GM23248 (cell line): ENCODE measurements at regions not wholly inside any gene's neighbourhood (a gene's known extent, or its start where the extent isn't known, plus 50 kb on each side); places are given as distances from the start of the nearest gene placed in this dataset.

Experiments used
- DNase-seq: peaks from one replicate; pipeline ENCODE4 v3.0.0-alpha.2; 2015
- H2AFZ ChIP-seq: fragments of 200-600 bp; sonication (generic); 2 replicates; pipeline ENCODE4 v1.6.1; 2016; ENCODE audit warnings: antibody characterized with exemption
- H3F3A ChIP-seq: fragments of 200-600 bp; sonication (generic); 2 replicates; pipeline ENCODE4 v1.6.1; 2016; ENCODE audit warnings: mild to moderate bottlenecking, antibody characterized with exemption, mixed run types; ENCODE audit not compliant: insufficient read depth
- H3K27ac ChIP-seq: fragments of 200-600 bp; sonication (generic); 2 replicates; pipeline ENCODE4 v1.5.1; 2016; ENCODE audit warnings: mild to moderate bottlenecking
- H3K27me3 ChIP-seq: fragments of 200-600 bp; sonication (generic); replicated peaks from 2 replicates; pipeline ENCODE4 v1.6.1; 2016; ENCODE audit warnings: mild to moderate bottlenecking; ENCODE audit not compliant: insufficient read depth
- H3K36me3 ChIP-seq: fragments of 200-600 bp; sonication (generic); 2 replicates; pipeline ENCODE4 v1.6.1; 2016; ENCODE audit warnings: low read depth, mild to moderate bottlenecking
- H3K4me1 ChIP-seq: fragments of 200-600 bp; sonication (generic); 2 replicates; pipeline ENCODE4 v1.6.1; 2016; ENCODE audit warnings: mild to moderate bottlenecking; ENCODE audit not compliant: insufficient read depth
- H3K4me2 ChIP-seq: fragments of 200-600 bp; sonication (generic); one replicate; pipeline ENCODE4 v1.6.1; 2016; ENCODE audit warnings: mild to moderate bottlenecking; ENCODE audit not compliant: unreplicated experiment
- H3K4me3 ChIP-seq: fragments of 200-600 bp; sonication (generic); 2 replicates; pipeline ENCODE4 v1.5.1; 2016; ENCODE audit warnings: mild to moderate bottlenecking
- H3K79me2 ChIP-seq: fragments of 200-600 bp; sonication (generic); 2 replicates; pipeline ENCODE4 v1.6.1; 2016; ENCODE audit warnings: mild to moderate bottlenecking; ENCODE audit not compliant: insufficient read depth
- H3K9ac ChIP-seq: fragments of 200-600 bp; sonication (generic); 2 replicates; pipeline ENCODE4 v1.6.1; 2016; ENCODE audit warnings: mild to moderate bottlenecking
- H3K9me2 ChIP-seq: fragments of 200-600 bp; sonication (generic); 2 replicates; pipeline ENCODE4 v1.6.1; 2016; ENCODE audit warnings: mixed run types, mild to moderate bottlenecking, moderate library complexity; ENCODE audit not compliant: insufficient read depth
- H3K9me3 ChIP-seq: fragments of 200-600 bp; sonication (generic); one replicate; pipeline ENCODE4 v1.6.1; 2017; ENCODE audit warnings: low read depth
- H4K20me1 ChIP-seq: fragments of 200-600 bp; sonication (generic); 2 replicates; pipeline ENCODE4 v1.6.0; 2016; ENCODE audit not compliant: insufficient read depth
- EZH2 ChIP-seq: fragments of 200-600 bp; sonication (generic); IDR thresholded peaks from 2 replicates; pipeline ENCODE4 v1.6.1; 2018; ENCODE audit warnings: antibody characterized with exemption, mild to moderate bottlenecking; ENCODE audit not compliant: insufficient read depth, poor library complexity, severe bottlenecking
- EZH2phosphoT487 ChIP-seq: fragments of 200-600 bp; sonication (generic); IDR thresholded peaks from 2 replicates; pipeline ENCODE4 v1.6.1; 2018; ENCODE audit warnings: antibody characterized with exemption, moderate library complexity, mild to moderate bottlenecking, low read depth; ENCODE audit not compliant: insufficient read depth
- WGBS, 2 experiments: methylation state at CpG; one replicate each; pipeline ENCODE4 v1.1.6; 2015 to 2017; ENCODE audit warnings: low lambda C conversion rate in 2 of 2, low coverage in 1 of 2; ENCODE audit errors: missing lambda C conversion rate in 2 of 2; 5-methylcytosine and 5-hydroxymethylcytosine counted together
- in situ Hi-C: fragments of 300-500 bp; cut with MboI; formaldehyde crosslinking; loops from 2 replicates; pipeline ENCODE4 v1.15.0; 2020

- no peaks in the 10 kb centered on the region for H3F3A ChIP-seq
- no peaks in the 10 kb centered on the region for H3K4me1 ChIP-seq
- in situ Hi-C loops, result no loop called here
- TF ChIP-seq EZH2, result no peak
- TF ChIP-seq EZH2phosphoT487, result no peak
- H3K27ac ChIP-seq, result no peak overlapping the region
- H3K9me2 ChIP-seq, result no peaks in the 10 kb centered on the region
- no peak for DNase-seq
- H3K9ac ChIP-seq, result no peak overlapping the region
- 54 to 63% methylated on average over 7 of the region's 7 CpGs for WGBS, 2 experiments
- no peaks in the 10 kb centered on the region for H3K27me3 ChIP-seq
- H4K20me1 ChIP-seq, result no peaks in the 10 kb centered on the region
- H3K36me3 ChIP-seq, result no peaks in the 10 kb centered on the region
- no peak overlapping the region for H3K4me2 ChIP-seq
- H3K9me3 ChIP-seq, result no peaks in the 10 kb centered on the region
- H3K4me3 ChIP-seq, result no peak overlapping the region
- no peak overlapping the region for H2AFZ ChIP-seq
- H3K79me2 ChIP-seq, result no peaks in the 10 kb centered on the region
These were observed 171.5 kb downstream of the MYCN start for GRCh38 chr2:16111838-16112210.

GRCh38 chr2:16109821-16110310, 169.5 kb downstream of the MYCN start:
- no peak overlapping the region for H3K27ac ChIP-seq
- no peak overlapping the region for H3K4me3 ChIP-seq
- H3K9me2 ChIP-seq, result no peaks in the 10 kb centered on the region
- no peak overlapping the region for H3K4me2 ChIP-seq
- WGBS, 2 experiments, result 27 to 35% methylated on average over 6 of the region's 6 CpGs
- no peaks in the 10 kb centered on the region for H3K27me3 ChIP-seq
- H3K4me1 ChIP-seq, result no peaks in the 10 kb centered on the region
- no peaks in the 10 kb centered on the region for H3F3A ChIP-seq
- H3K9ac ChIP-seq, result no peak overlapping the region
- no peak for DNase-seq
- in situ Hi-C loops, result no loop called here
- no peaks in the 10 kb centered on the region for H3K36me3 ChIP-seq
- no peaks in the 10 kb centered on the region for H4K20me1 ChIP-seq
- no peaks in the 10 kb centered on the region for H3K79me2 ChIP-seq
- no peak overlapping the region for H2AFZ ChIP-seq
- H3K9me3 ChIP-seq, result no peaks in the 10 kb centered on the region
- TF ChIP-seq EZH2phosphoT487 (no peak), EZH2 (no peak)

- H3K4me3 ChIP-seq, result no peak overlapping the region
- TF ChIP-seq EZH2phosphoT487 (no peak), EZH2 (no peak)
- H3F3A ChIP-seq, result no peaks in the 10 kb centered on the region
- in situ Hi-C loops, result no loop called here
- no peaks in the 10 kb centered on the region for H3K9me3 ChIP-seq
- H3K9me2 ChIP-seq, result no peaks in the 10 kb centered on the region
- H3K36me3 ChIP-seq, result no peaks in the 10 kb centered on the region
- no peaks in the 10 kb centered on the region for H3K79me2 ChIP-seq
- no peaks in the 10 kb centered on the region for H3K4me1 ChIP-seq
- no peak for DNase-seq
- WGBS, 2 experiments, result 0% methylated on average over 2 of the region's 2 CpGs
- H3K27ac ChIP-seq, result no peak overlapping the region
- H4K20me1 ChIP-seq, result no peaks in the 10 kb centered on the region
- no peak overlapping the region for H2AFZ ChIP-seq
- no peak overlapping the region for H3K4me2 ChIP-seq
- H3K9ac ChIP-seq, result no peak overlapping the region
- no peaks in the 10 kb centered on the region for H3K27me3 ChIP-seq
These were observed 169.0 kb downstream of the MYCN start for GRCh38 chr2:16109368-16109820.

GRCh38 chr2:16107246-16107645, 166.9 kb downstream of the MYCN start:
- Histone ChIP-seq H3K4me3 (no peak overlapping the region), H3K79me2 (no peaks in the 10 kb centered on the region), H3K4me2 (no peak overlapping the region), H3F3A (no peaks in the 10 kb centered on the region), H3K27ac (no peak overlapping the region), H2AFZ (no peak overlapping the region), H3K4me1 (no peaks in the 10 kb centered on the region), H3K9me3 (no peaks in the 10 kb centered on the region), H4K20me1 (no peaks in the 10 kb centered on the region), H3K9ac (no peak overlapping the region), H3K9me2 (no peaks in the 10 kb centered on the region), H3K27me3 (no peaks in the 10 kb centered on the region), H3K36me3 (no peaks in the 10 kb centered on the region)
- TF ChIP-seq EZH2 (no peak), EZH2phosphoT487 (no peak)
- in situ Hi-C loops, result no loop called here
- no peak for DNase-seq
- WGBS, 2 experiments, result 45 to 52% methylated on average over 6 of the region's 6 CpGs

GRCh38 chr2:16106619-16107018, 166.3 kb downstream of the MYCN start:
- Histone ChIP-seq H3K9ac (no peak overlapping the region), H2AFZ (no peak overlapping the region), H3K27me3 (no peaks in the 10 kb centered on the region), H3K4me1 (no peaks in the 10 kb centered on the region), H3K9me3 (no peaks in the 10 kb centered on the region), H3K4me3 (no peak overlapping the region), H3K9me2 (no peaks in the 10 kb centered on the region), H3K4me2 (no peak overlapping the region), H3F3A (no peaks in the 10 kb centered on the region), H3K79me2 (no peaks in the 10 kb centered on the region), H4K20me1 (no peaks in the 10 kb centered on the region), H3K27ac (no peak overlapping the region), H3K36me3 (no peaks in the 10 kb centered on the region)
- 8 to 11% methylated on average over 6 of the region's 6 CpGs for WGBS, 2 experiments
- TF ChIP-seq EZH2 (no peak), EZH2phosphoT487 (no peak)
- DNase-seq, result no peak
- in situ Hi-C loops, result no loop called here
